Muscle of arm (tissue), 1 donor: ENCODE measurements at regions not wholly inside any gene's neighbourhood (a gene's known extent, or its start where the extent isn't known, plus 50 kb on each side); places are given as distances from the start of the nearest gene placed in this dataset.

Source experiments
- DNase-seq: peaks from one replicate; pipeline ENCODE4 v3.0.0-alpha.2; 2013

- DNase-seq, result peak; percentile 77
Observed at GRCh38 chr9:13898957-13899356, 415.0 kb downstream of the NFIB start.

DNA sequence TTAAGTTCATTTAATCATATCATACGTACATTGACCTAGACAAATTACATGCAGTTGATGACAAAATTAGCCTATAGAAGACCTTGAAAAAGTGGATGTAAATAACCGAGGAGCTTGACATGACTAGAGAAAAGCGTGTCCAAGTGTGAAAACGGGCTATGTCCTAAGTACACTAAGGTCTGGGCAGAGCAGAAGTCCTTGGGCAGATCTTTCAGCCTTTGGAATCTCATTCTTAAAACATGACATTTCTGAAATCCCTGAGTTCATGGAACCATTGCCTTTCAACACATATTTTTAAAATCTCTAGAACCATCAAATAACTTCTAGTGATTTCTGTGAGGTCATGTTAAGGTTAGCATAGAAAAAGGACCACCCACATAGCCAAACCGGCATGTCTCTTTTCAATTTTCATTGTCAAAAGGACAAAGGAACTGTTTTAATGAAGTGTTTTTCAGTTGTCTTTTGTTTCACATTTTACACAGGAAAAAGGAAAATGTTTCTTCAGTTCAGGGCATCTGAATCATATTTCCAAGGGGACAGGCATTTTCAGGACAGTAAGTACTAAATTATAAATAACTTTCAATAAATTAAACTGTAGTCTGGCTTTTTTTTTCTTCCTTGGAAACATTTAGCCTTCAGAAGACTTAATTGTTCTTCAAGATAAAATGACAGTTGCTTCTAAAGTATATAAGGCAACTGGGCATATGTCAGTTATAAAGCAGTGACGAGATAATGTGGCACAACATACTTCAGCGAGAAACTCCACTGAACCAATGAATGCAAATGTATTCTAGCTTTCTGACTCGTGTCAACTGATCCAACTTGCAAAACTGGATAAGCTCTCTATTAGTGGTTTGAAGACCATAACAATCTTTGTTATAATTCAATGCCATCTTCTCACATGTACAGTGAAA lies 416.8 kb downstream of the NFIB start:
- DNase-seq, result no peak

GRCh38 chr9:13896047-13896446 lies 417.9 kb downstream of the NFIB start:
- no peak for DNase-seq

- DNase-seq, result no peak
Observed at GRCh38 chr9:13885258-13885657, 428.7 kb downstream of the NFIB start.

DNA sequence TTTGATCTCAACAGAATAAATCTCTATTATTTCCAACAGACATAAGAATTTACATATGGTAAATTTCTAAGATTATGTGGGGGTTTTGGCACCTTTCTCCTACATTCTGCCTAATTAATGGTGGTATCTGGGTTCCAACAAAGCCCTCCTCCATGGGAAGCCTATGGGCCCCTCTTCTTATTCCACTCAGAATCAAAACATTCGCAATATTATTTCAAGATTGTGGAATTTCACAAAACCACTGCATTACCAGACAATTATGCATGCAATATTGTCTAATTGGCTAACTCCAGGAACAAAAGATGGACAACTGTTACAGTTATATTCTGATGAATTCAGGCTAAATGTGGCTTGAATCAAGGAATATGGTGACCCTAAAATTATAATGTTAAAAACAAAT lies 434.0 kb downstream of the NFIB start:
- DNase-seq, result no peak

DNA sequence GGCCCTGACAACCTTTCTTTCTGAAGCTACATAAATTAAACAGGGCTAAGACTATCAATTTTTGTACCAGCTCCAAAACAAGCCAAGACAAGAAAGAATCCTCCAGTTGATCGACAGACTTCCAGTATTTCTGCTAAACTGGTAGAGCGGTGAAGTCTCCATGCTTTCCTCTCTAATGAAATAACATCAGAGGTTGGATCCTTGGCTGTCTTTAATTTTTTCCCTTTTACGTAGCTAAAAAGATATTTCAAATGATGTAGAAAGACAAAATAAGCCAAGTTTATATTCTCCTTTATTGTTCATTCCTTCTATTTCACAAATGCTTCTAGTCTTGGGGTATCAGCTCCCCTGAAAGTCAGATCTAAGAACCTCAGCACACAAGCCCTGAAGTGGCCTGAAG lies 434.9 kb downstream of the NFIB start:
- no peak for DNase-seq

- DNase-seq, result peak; percentile 73
Observed at GRCh38 chr9:13878241-13878711, 435.7 kb downstream of the NFIB start.

- DNase-seq, result no peak
Observed at GRCh38 chr9:13876741-13877140, 437.2 kb downstream of the NFIB start.

DNA sequence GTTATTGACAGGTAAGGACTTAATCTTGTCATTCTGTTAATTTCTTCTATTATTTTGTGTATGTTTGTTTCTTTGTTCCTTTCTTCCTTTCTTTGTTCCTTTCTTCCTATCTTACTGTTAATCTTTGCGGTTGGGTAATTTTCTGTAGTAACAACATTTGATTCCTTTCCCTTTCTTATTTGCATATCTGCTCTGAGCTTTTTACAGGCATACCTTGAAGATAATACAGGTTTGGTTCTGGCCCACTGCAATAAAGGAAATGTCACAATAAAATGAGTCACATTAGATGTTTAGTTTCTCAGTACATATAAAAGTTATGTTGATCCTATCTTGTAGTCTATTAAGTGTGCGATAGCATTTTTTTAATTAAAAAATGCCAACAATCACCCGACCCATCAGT lies 440.7 kb downstream of the NFIB start:
- no peak for DNase-seq

DNA sequence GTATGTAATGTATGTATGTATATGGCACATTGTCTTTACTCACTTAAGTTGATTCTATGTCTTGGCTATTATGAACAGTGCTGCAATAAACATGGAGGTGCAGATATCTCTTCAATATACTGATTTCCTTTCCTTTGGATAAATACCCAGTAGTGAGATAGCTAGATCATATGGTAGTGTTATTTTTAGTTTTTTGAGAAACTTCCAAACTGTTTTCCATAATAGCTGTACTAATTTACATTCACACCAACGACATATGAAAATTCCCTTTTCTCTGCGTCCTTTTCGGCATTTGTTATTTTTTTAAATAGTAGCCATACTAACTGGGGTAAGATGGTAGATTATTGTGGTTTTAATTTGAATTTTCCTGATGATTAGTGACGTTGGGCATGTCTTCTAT lies 445.6 kb downstream of the NFIB start:
- DNase-seq, result no peak

GRCh38 chr9:13865869-13866268 lies 448.1 kb downstream of the NFIB start:
- DNase-seq, result no peak

- peak; percentile 92 for DNase-seq
Observed at GRCh38 chr9:13863112-13863511, 450.8 kb downstream of the NFIB start.

DNA sequence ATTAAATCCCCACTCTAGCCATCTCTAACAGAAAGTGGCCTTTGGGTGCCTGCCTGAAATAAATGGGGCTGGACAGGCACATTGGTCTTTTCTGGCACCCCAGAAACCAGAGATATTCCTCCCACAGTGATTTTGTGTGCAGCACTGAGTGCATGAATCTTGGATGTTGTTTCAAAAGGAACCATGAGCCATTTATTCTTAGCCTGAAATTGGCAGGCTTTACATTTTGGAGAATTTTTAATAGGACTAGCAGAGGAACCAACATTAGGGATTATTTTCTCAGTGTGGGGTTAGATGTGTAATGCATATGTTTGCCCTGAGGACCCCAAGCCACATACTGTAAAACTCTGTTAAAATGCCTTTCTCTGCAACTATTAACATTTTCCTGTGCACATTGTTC lies 451.3 kb downstream of the NFIB start:
- DNase-seq, result peak; percentile 85

DNA sequence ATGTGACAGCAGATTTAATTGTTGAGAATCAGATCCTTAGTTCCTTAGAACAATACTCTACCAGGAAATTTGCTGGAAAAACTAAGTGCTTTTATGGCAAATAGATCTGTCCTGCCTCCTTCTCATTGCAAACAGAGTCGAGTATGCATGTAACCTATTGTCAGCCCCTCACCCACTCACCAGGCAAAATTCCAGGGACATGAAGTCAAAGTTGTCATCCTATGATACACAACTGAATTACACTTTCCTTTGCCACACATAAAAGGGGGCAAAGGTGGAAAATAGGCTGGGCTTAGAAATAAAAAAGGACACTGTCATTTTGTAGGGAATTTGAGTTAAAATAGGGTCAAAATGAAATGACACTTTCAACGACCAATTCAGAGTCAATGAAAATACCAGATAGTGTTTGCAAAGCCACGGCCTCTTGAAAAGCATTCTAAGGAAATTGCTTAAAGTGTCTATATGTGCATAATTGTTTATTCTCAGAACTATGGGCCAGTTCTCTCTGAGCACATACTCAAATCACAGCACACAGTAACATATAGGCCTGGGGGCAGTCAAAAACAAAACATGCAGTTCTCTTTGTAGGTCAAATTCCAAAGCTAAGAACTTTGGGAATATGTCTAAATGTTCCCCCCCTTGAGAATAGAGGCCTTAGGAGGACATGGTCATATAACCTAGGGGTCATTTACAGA lies 452.8 kb downstream of the NFIB start:
- DNase-seq, result no peak

DNA sequence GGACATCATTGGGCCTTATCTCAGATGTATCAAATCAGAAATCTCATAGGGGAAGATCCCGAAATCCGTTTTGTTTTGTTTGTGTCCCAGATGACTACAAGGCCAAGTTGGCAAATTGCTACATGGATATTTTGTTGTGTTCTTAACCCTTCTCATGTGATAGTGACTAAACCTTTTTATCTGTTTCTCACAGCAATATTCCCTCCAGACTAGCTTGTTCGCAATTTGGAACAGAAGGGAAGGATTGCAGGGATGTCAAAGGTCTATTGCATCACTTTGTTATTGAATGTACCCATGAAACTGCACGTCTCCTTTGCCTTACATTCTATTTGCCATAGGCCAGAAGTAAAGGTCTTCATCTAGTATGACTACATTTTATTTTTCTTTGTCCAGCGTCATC lies 453.9 kb downstream of the NFIB start:
- DNase-seq, result no peak

- no peak for DNase-seq
Observed at GRCh38 chr9:13857521-13857920, 456.4 kb downstream of the NFIB start.

GRCh38 chr9:13847270-13847669 lies 466.7 kb downstream of the NFIB start:
- DNase-seq, result no peak

DNA sequence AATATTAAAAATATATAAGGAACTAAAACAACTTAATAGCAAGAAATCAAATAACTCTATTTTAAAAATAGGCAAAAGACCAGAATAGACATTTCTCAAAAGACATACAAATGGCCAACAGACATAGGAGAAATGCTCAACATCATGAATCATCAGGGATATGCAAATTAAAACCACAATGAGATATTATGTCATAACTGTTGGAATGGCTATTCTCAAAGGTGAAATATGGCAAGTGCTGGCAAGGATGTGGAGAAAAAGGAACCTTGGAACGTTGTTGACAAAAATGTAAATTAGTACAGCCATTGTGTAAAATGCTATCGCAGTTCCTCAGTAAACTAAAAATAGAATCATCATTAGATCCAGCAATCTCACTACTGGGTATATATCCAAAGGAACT lies 468.5 kb downstream of the NFIB start:
- DNase-seq, result no peak

DNA sequence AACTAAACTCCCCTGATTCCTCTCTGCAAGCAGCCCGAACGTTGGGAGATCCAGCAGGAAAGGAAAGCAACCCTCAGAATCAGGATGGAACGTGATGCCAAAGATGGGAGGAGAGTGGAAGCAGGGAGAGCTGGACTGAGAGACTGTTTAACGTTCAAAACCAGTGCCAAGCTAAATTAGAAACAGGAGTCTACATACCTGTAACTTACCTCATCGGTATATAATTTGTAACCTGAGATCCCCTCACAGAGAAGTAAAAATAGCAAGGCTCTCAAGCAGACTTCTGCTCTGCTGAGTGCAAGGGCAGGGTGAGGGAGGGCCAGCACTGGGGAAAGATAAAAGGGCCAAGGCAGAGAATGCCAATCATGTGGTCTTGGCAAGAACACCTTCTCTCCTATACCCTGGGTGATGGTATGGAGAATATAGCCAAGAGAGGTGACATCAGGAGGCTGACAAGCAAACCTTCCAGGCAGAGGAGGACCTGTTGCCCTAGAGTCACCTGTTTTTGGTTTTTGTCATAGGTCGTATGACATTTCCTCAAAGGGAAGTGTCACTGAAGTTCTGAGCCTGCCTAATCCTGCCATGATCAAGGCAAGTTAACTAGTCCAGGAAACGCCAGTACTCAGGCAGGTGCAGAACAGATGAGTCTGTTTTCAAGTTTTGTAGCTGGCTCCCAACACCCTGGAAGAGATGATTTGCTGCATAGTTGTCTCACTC lies 472.0 kb downstream of the NFIB start:
- DNase-seq, result peak; percentile 41

DNA sequence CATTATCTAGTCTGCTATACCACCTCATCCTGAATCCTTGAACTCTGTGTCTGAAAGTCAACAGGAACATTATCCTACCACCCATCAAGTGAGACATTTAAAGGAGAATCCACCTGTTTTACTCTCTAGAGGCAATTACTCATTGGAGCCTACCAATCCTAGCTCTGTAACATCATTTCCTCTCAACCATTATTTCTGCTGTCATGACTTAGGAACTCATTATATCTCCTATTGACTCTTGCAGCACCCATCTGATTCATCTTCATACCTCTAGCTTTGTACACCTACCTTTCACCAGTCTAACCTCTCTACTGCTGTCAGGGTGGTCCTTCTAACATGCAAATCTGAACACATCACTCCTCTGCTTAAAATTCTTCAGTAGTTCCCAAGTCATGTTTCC lies 481.5 kb downstream of the NFIB start:
- DNase-seq, result no peak

GRCh38 chr9:13823026-13823425 lies 490.9 kb downstream of the NFIB start:
- no peak for DNase-seq

- no peak for DNase-seq
Observed at GRCh38 chr9:13817754-13818278, 496.1 kb downstream of the NFIB start.
